GM12878 (cell line): ENCODE measurements at regions not wholly inside any gene's neighbourhood (a gene's known extent, or its start where the extent isn't known, plus 50 kb on each side); places are given as distances from the start of the nearest gene placed in this dataset.

Experiments
- ATAC-seq: fragments of 200-7000 bp; cut with Tn5 transposase; 3 replicates; pipeline ENCODE4 v1.9.1; 2020; ENCODE audit warnings: mild to moderate bottlenecking, moderate library complexity
- BruUV-seq: library from RNA; stranded (reverse); fragments of 400-500 nt; replicated peaks from 2 replicates; lab custom pipeline; 2021; lab: Mats Ljungman, UMichigan
- CTCF ChIA-PET: fragments of 300-600 bp; sonication (Branson Sonifier 250); formaldehyde crosslinking; extraction: SDS; loops from one replicate; lab custom pipeline; 2021; ENCODE audit warnings: inconsistent platforms; lab: Yijun Ruan, JAX
- POLR2A ChIA-PET: fragments of 350-600 bp; formaldehyde crosslinking; extraction: SDS; loops from one replicate; lab custom pipeline; 2021; ENCODE audit warnings: inconsistent platforms; lab: Charles Lee
- RAD21 ChIA-PET: fragments of 300-600 bp; sonication (Branson Sonifier 250); formaldehyde crosslinking; loops from one replicate; lab custom pipeline; 2023; ENCODE audit warnings: antibody characterized with exemption; ENCODE audit not compliant: unreplicated experiment; lab: Charles Lee
- SMC1A ChIA-PET: fragments of 300-600 bp; sonication (Branson Sonifier 250); formaldehyde crosslinking; loops from one replicate; lab custom pipeline; 2023; ENCODE audit not compliant: unreplicated experiment, uncharacterized antibody; lab: Charles Lee
- DNase-seq: peaks from one replicate; pipeline ENCODE4 v3.0.0-alpha.2; 2011; ENCODE audit warnings: low read depth, low spot score
- FAIRE-seq: peaks from 3 replicates; lab custom pipeline; 2011; peaks lifted over from hg19 to GRCh38; lab: Jason Lieb, UNC
- H2AFZ ChIP-seq: 2 replicates; pipeline ENCODE4 v1.6.0; 2011; ENCODE audit warnings: low read depth, low read length, control low read depth; ENCODE audit not compliant: control insufficient read depth
- H3K27ac ChIP-seq: 2 replicates; pipeline ENCODE4 v1.5.1; 2011; ENCODE audit warnings: control low read depth; ENCODE audit not compliant: control insufficient read depth, insufficient read depth
- H3K27me3 ChIP-seq, 2 experiments: replicated peaks in 1 of 2; 2 replicates each; pipeline versions ENCODE4 v1.6.0 to v1.6.1; 2011; ENCODE audit warnings: low read length in 1 of 2; ENCODE audit not compliant: control insufficient read depth in 2 of 2, insufficient read depth in 2 of 2
- H3K36me3 ChIP-seq, 2 experiments: 2 replicates each; pipeline ENCODE4 v1.5.1; 2011; ENCODE audit warnings: low read length in 1 of 2; ENCODE audit not compliant: control insufficient read depth in 2 of 2, insufficient read depth in 2 of 2
- H3K4me1 ChIP-seq: 2 replicates; pipeline ENCODE4 v1.6.1; 2011; ENCODE audit warnings: mild to moderate bottlenecking, low read length, moderate library complexity, mixed read lengths; ENCODE audit not compliant: control insufficient read depth, insufficient read depth
- H3K4me2 ChIP-seq: 2 replicates; pipeline ENCODE4 v1.6.0; 2011; ENCODE audit warnings: control low read depth; ENCODE audit not compliant: control insufficient read depth, insufficient read depth
- H3K4me3 ChIP-seq: fragments of 200-600 bp; sonication (generic); 2 replicates; pipeline ENCODE4 v1.5.1; 2016
- H3K79me2 ChIP-seq: 2 replicates; pipeline ENCODE4 v1.6.0; 2011; ENCODE audit warnings: low read length; ENCODE audit not compliant: control insufficient read depth, insufficient read depth
- H3K9ac ChIP-seq: 2 replicates; pipeline ENCODE4 v1.8.0; 2011; ENCODE audit warnings: low read length, control low read depth, mixed read lengths; ENCODE audit not compliant: control insufficient read depth, insufficient read depth
- H3K9me3 ChIP-seq: replicated peaks from 3 replicates; pipeline ENCODE4 v1.5.1; 2011; ENCODE audit warnings: mild to moderate bottlenecking, low read length; ENCODE audit not compliant: control insufficient read depth, insufficient read depth
- H4K20me1 ChIP-seq: 2 replicates; pipeline ENCODE4 v1.6.0; 2011; ENCODE audit not compliant: control insufficient read depth, insufficient read depth
- BACH1 ChIP-seq: fragments of 450-650 bp; IDR thresholded peaks from 2 replicates; pipeline ENCODE4 v1.6.1; 2017; ENCODE audit warnings: mild to moderate bottlenecking, borderline replicate concordance
- BCL11A ChIP-seq: IDR thresholded peaks from 2 replicates; pipeline ENCODE4 v1.6.1; 2011; ENCODE audit warnings: low read depth, low read length
- BMI1 ChIP-seq: fragments of 450-650 bp; IDR thresholded peaks from 2 replicates; pipeline ENCODE4 v1.6.1; 2016; ENCODE audit warnings: mild to moderate bottlenecking, moderate library complexity, borderline replicate concordance
- CBFB ChIP-seq: IDR thresholded peaks from 2 replicates; pipeline ENCODE4 v1.6.1; 2016; ENCODE audit warnings: antibody characterized with exemption, low read depth
- CREM ChIP-seq: IDR thresholded peaks from 2 replicates; pipeline ENCODE4 v1.6.1; 2014; ENCODE audit warnings: antibody characterized with exemption, low read depth
- EGR1 ChIP-seq, 2 experiments: IDR thresholded peaks; 1 replicate in 1 of 2; 2 replicates in 1 of 2; pipeline ENCODE4 v1.6.1; 2011 to 2012; ENCODE audit warnings: low read depth in 2 of 2, low read length in 2 of 2, borderline replicate concordance in 1 of 2, mild to moderate bottlenecking in 1 of 2, moderate library complexity in 1 of 2
- ESRRA ChIP-seq: IDR thresholded peaks from 2 replicates; pipeline ENCODE4 v1.6.1; 2012; ENCODE audit warnings: mild to moderate bottlenecking, low read length, improper control_type of control experiment
- HCFC1 ChIP-seq: fragments of 150-350 bp; IDR thresholded peaks from 2 replicates; pipeline ENCODE4 v1.6.1; 2014; ENCODE audit warnings: low read length
- HDAC2 ChIP-seq: fragments of 200-600 bp; sonication (generic); IDR thresholded peaks from 2 replicates; pipeline ENCODE4 v1.6.1; 2017
- HDGF ChIP-seq: fragments of 450-650 bp; IDR thresholded peaks from 2 replicates; pipeline ENCODE4 v1.6.1; 2016; ENCODE audit warnings: antibody characterized with exemption
- KDM1A ChIP-seq: fragments of 200-600 bp; sonication (generic); IDR thresholded peaks from 2 replicates; pipeline ENCODE4 v1.6.1; 2016; ENCODE audit warnings: borderline replicate concordance
- MEF2B ChIP-seq: fragments of 450-650 bp; IDR thresholded peaks from 2 replicates; pipeline ENCODE4 v1.6.1; 2018; ENCODE audit warnings: mild to moderate bottlenecking, moderate library complexity; ENCODE audit not compliant: partially characterized antibody, poor library complexity, severe bottlenecking
- MLLT1 ChIP-seq: fragments of 450-650 bp; IDR thresholded peaks from 2 replicates; pipeline ENCODE4 v1.6.1; 2016; ENCODE audit warnings: mild to moderate bottlenecking
- MYC ChIP-seq: IDR thresholded peaks from 2 replicates; pipeline ENCODE4 v1.6.1; 2011; ENCODE audit warnings: mild to moderate bottlenecking, low read length, moderate library complexity, inconsistent platforms; ENCODE audit not compliant: insufficient read depth, insufficient replicate concordance, insufficient read length, severe bottlenecking
- NFYA ChIP-seq: IDR thresholded peaks from 2 replicates; pipeline ENCODE4 v1.6.1; 2011; ENCODE audit warnings: low read depth, mild to moderate bottlenecking, low read length, improper control_type of control experiment, borderline replicate concordance
- RFX5 ChIP-seq: IDR thresholded peaks from 2 replicates; pipeline ENCODE4 v1.6.1; 2011; ENCODE audit warnings: low read depth, low read length, improper control_type of control experiment
- SKIL ChIP-seq: fragments of 450-650 bp; IDR thresholded peaks from 2 replicates; pipeline ENCODE4 v1.6.1; 2017; ENCODE audit warnings: mild to moderate bottlenecking, low read depth, inconsistent platforms; ENCODE audit not compliant: poor library complexity, severe bottlenecking
- ZBTB33 ChIP-seq: fragments of 450-650 bp; IDR thresholded peaks from 2 replicates; pipeline ENCODE4 v1.6.1; 2017; ENCODE audit warnings: mild to moderate bottlenecking
- ZNF217 ChIP-seq: fragments of 450-650 bp; IDR thresholded peaks from 2 replicates; pipeline ENCODE4 v1.6.1; 2017; ENCODE audit warnings: antibody characterized with exemption, mild to moderate bottlenecking
- WGBS: methylation state at CpG from one replicate; pipeline ENCODE4 v1.1.6; 2016; ENCODE audit warnings: low lambda C conversion rate; ENCODE audit not compliant: insufficient replicate concordance, insufficient coverage; ENCODE audit errors: missing lambda C conversion rate; 5-methylcytosine and 5-hydroxymethylcytosine counted together
- in situ Hi-C: fragments of 300-500 bp; cut with MboI; formaldehyde crosslinking; loops from 9 replicates; pipeline ENCODE4 v1.14.3; 2018; ENCODE audit warnings: mixed read lengths
- intact Hi-C: fragments of 100-400 bp; cut with micrococcal nuclease; formaldehyde crosslinking; loops from one replicate; pipeline ENCODE4 v1.14.2; 2022; ENCODE audit not compliant: unreplicated experiment

- no TSS peak for BruUV-seq
- no peak for ATAC-seq
- H3K9me3 ChIP-seq: no peaks in the 10 kb centered on the region
- H3K36me3 ChIP-seq: no peaks in the 10 kb centered on the region
- ChIA-PET SMC1A (no interaction called here), RAD21 (no interaction called here), POLR2A (no interaction called here), CTCF (interaction anchor here (1.1 kb wide), 1 partner anchor 144 kb away, joined by 3 read pairs; no protein-coding TSS in a partner anchor)
- no peak overlapping the region for H3K27ac ChIP-seq
- no peak for TF ChIP-seq KDM1A
- TF ChIP-seq MLLT1: no peak
- TF ChIP-seq NFYA: no peak
- no peak for TF ChIP-seq BCL11A
- TF ChIP-seq EGR1 (IDR thresholded peaks at IDR 0.05; ENCODE audit: borderline replicate concordance in 1 of 2, low read depth in 2 of 2, low read length in 2 of 2): no peak
- no peak for TF ChIP-seq MEF2B
- no peak for TF ChIP-seq BMI1
- TF ChIP-seq HDGF: no peak
- no peak for TF ChIP-seq HCFC1
- no peak for TF ChIP-seq HDAC2
- no peak for TF ChIP-seq SKIL
- no peak for TF ChIP-seq BACH1
- TF ChIP-seq ZBTB33: no peak
- no peak for TF ChIP-seq MYC
- no peak for TF ChIP-seq ESRRA
- no peak for TF ChIP-seq CREM
- TF ChIP-seq ZNF217: no peak
- no peak for TF ChIP-seq RFX5
- no peak for TF ChIP-seq CBFB
- H3K4me3 ChIP-seq: no peak overlapping the region
- DNase-seq: no peak
- H3K9ac ChIP-seq: no peak overlapping the region
- H4K20me1 ChIP-seq: no peaks in the 10 kb centered on the region
- no peaks in the 10 kb centered on the region for H3K79me2 ChIP-seq
- no peak for FAIRE-seq
- intact Hi-C loops (no loop called here), in situ Hi-C loops (no loop called here)
- no peak overlapping the region for H2AFZ ChIP-seq
- H3K4me2 ChIP-seq: no peak overlapping the region
- no peaks in the 10 kb centered on the region for H3K4me1 ChIP-seq
- H3K27me3 ChIP-seq: peaks cover 1 to 8% of the 10 kb centered on the region in 2 experiments; a peak in 2 of 4 replicates
- WGBS: 34% methylated on average over 9 of the region's 9 CpGs
Measured at GRCh38 chr16:85472514-85472913, 140.6 kb upstream of the GSE1 start.
